PFSK-1 (cell line): ENCODE measurements at regions not wholly inside any gene's neighbourhood (a gene's known extent, or its start where the extent isn't known, plus 50 kb on each side); places are given as distances from the start of the nearest gene placed in this dataset.

ENCODE experiments used
- POLR2AphosphoS5 ChIP-seq: IDR thresholded peaks from 2 replicates; pipeline ENCODE4 v1.6.1; 2012; ENCODE audit warnings: low read depth, mild to moderate bottlenecking, control low read depth, low read length, moderate library complexity
- TAF1 ChIP-seq: IDR thresholded peaks from 2 replicates; pipeline ENCODE4 v1.6.1; 2012; ENCODE audit warnings: low read length, control low read depth, borderline replicate concordance; ENCODE audit not compliant: insufficient read depth
- TF ChIP-seq, protein P1 (sequence below), 2 experiments: IDR thresholded peaks; 2 replicates each; pipeline versions ENCODE4 v1.6.1 to v1.8.0; 2011 to 2012; ENCODE audit warnings: low read depth in 2 of 2, low read length in 2 of 2, control low read depth in 1 of 2, inconsistent platforms in 1 of 2, mild to moderate bottlenecking in 1 of 2, moderate library complexity in 1 of 2; ENCODE audit not compliant: insufficient read depth in 1 of 2

- TF ChIP-seq POLR2AphosphoS5 (no peak), TAF1 (no peak)
- TF ChIP-seq, protein P1, sequence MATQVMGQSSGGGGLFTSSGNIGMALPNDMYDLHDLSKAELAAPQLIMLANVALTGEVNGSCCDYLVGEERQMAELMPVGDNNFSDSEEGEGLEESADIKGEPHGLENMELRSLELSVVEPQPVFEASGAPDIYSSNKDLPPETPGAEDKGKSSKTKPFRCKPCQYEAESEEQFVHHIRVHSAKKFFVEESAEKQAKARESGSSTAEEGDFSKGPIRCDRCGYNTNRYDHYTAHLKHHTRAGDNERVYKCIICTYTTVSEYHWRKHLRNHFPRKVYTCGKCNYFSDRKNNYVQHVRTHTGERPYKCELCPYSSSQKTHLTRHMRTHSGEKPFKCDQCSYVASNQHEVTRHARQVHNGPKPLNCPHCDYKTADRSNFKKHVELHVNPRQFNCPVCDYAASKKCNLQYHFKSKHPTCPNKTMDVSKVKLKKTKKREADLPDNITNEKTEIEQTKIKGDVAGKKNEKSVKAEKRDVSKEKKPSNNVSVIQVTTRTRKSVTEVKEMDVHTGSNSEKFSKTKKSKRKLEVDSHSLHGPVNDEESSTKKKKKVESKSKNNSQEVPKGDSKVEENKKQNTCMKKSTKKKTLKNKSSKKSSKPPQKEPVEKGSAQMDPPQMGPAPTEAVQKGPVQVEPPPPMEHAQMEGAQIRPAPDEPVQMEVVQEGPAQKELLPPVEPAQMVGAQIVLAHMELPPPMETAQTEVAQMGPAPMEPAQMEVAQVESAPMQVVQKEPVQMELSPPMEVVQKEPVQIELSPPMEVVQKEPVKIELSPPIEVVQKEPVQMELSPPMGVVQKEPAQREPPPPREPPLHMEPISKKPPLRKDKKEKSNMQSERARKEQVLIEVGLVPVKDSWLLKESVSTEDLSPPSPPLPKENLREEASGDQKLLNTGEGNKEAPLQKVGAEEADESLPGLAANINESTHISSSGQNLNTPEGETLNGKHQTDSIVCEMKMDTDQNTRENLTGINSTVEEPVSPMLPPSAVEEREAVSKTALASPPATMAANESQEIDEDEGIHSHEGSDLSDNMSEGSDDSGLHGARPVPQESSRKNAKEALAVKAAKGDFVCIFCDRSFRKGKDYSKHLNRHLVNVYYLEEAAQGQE (IDR thresholded peaks at IDR 0.05; ENCODE audit: insufficient read depth in 1 of 2, low read depth in 2 of 2, low read length in 2 of 2): no peak
These were observed 102.3 kb downstream of the RPE65 start for GRCh38 chr1:68347415-68347814.
